K562 (cell line): ENCODE measurements at regions not wholly inside any gene's neighbourhood (a gene's known extent, or its start where the extent isn't known, plus 50 kb on each side); places are given as distances from the start of the nearest gene placed in this dataset.

Experiments
- CHD2 ChIP-seq: IDR thresholded peaks from 2 replicates; pipeline ENCODE4 v1.6.1; 2011; ENCODE audit warnings: low read depth, low read length
- ETS1 ChIP-seq: conservative IDR thresholded peaks from 2 replicates; pipeline ENCODE4 v1.6.1; 2011; ENCODE audit warnings: low read depth, mild to moderate bottlenecking, low read length; ENCODE audit not compliant: control insufficient read depth
- MTA1 ChIP-seq: fragments of 450-650 bp; IDR thresholded peaks from 2 replicates; pipeline ENCODE4 v1.6.1; 2017; ENCODE audit warnings: borderline replicate concordance
- NFRKB ChIP-seq: fragments of 450-650 bp; IDR thresholded peaks from 2 replicates; pipeline ENCODE4 v1.6.1; 2016; ENCODE audit warnings: low read depth
- NR3C1 ChIP-seq: sonication (generic); formaldehyde crosslinking; IDR thresholded peaks from 2 replicates; pipeline ENCODE4 v1.8.1; 2022; ENCODE audit warnings: missing genetic modification reagents
- TAF1 ChIP-seq: IDR thresholded peaks from 2 replicates; pipeline ENCODE4 v1.6.1; 2011; ENCODE audit warnings: mild to moderate bottlenecking, low read length, moderate library complexity; ENCODE audit not compliant: insufficient read depth, control insufficient read depth, severe bottlenecking; ENCODE audit errors: extremely low read depth
- TF ChIP-seq, protein P1 (sequence below): sonication (generic); formaldehyde crosslinking; IDR thresholded peaks from 2 replicates; pipeline ENCODE4 v1.8.0; 2022; ENCODE audit warnings: mild to moderate bottlenecking, low read depth, missing genetic modification reagents

DNA sequence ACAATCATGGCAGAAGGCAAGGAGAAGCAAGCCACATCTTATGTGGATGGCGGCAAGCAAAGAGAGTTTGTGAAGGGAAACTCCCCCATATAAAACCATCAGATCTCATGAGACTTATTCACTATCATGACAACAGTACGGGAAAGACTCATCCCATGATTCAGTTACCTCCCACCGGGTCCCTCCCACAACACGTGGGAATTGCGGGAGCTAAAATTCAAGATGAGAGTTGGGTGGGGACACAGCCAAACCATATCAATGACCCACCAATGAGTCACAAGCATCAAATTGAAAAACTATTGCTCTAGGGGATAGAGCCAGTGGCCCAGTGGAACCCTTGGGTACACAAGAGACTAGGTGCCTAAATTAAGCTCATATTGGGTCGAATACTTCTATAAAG is 157.4 kb downstream of the FBXO15 start:
- TF ChIP-seq CHD2 (no peak), MTA1 (no peak), NR3C1 (no peak), NFRKB (no peak), ETS1 (no peak), TAF1 (no peak)
- TF ChIP-seq, protein P1, sequence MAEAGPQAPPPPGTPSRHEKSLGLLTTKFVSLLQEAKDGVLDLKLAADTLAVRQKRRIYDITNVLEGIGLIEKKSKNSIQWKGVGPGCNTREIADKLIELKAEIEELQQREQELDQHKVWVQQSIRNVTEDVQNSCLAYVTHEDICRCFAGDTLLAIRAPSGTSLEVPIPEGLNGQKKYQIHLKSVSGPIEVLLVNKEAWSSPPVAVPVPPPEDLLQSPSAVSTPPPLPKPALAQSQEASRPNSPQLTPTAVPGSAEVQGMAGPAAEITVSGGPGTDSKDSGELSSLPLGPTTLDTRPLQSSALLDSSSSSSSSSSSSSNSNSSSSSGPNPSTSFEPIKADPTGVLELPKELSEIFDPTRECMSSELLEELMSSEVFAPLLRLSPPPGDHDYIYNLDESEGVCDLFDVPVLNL (CRISPR knock-in tag) = no peak
